Panc1 (cell line): ENCODE measurements at regions not wholly inside any gene's neighbourhood (a gene's known extent, or its start where the extent isn't known, plus 50 kb on each side); places are given as distances from the start of the nearest gene placed in this dataset.

Experiments used
- CTCF ChIP-seq: fragments of 450-650 bp; IDR thresholded peaks from 2 replicates; pipeline ENCODE4 v1.5.1; 2017; ENCODE audit warnings: mild to moderate bottlenecking
- REST ChIP-seq, 2 experiments: IDR thresholded peaks; 2 replicates each; pipeline ENCODE4 v1.6.1; 2011 to 2012; ENCODE audit warnings: low read depth in 2 of 2, control low read depth in 1 of 2, low read length in 1 of 2, mild to moderate bottlenecking in 1 of 2, moderate library complexity in 1 of 2; ENCODE audit not compliant: insufficient read depth in 1 of 2

- TF ChIP-seq CTCF = no peak
- no peak for TF ChIP-seq REST (IDR thresholded peaks at IDR 0.05; ENCODE audit: insufficient read depth in 1 of 2, low read depth in 2 of 2, low read length in 1 of 2)
These were observed 87.7 kb upstream of the PTPN3 start for GRCh38 chr9:109585796-109586195.
